Activated T-cell treated with anti-CD3 and anti-CD28 coated beads, Interleukin-2, amount 50 U/mL, for 1 hour (primary cell): ENCODE measurements at regions not wholly inside any gene's neighbourhood (a gene's known extent, or its start where the extent isn't known, plus 50 kb on each side); places are given as distances from the start of the nearest gene placed in this dataset.
"Not testable (repeated sequence)": the region's sequence is repeated elsewhere in the genome, so short reads cannot be mapped to it uniquely, and the experiment has no call there.

Experiments
- DNase-seq: peaks from one replicate; pipeline ENCODE4 v3.0.0-alpha.2; 2020

- no peak for DNase-seq
These were observed 847.2 kb upstream of the B3GALT2 start for GRCh38 chr1:194033646-194034045.

- DNase-seq: no peak
These were observed 841.6 kb upstream of the B3GALT2 start for GRCh38 chr1:194028002-194028401.

GRCh38 chr1:194026422-194026821, 840.0 kb upstream of the B3GALT2 start:
- DNase-seq: no peak

- no peak for DNase-seq
These were observed 838.2 kb upstream of the B3GALT2 start for GRCh38 chr1:194024659-194025058.

GRCh38 chr1:194014014-194014413, 827.6 kb upstream of the B3GALT2 start:
- no peak for DNase-seq

GRCh38 chr1:194013561-194013960, 827.1 kb upstream of the B3GALT2 start:
- no peak for DNase-seq

- DNase-seq: no peak
These were observed 817.7 kb upstream of the B3GALT2 start for GRCh38 chr1:194004146-194004545.

GRCh38 chr1:194001726-194002350, 815.4 kb upstream of the B3GALT2 start:
- not testable (repeated sequence) for DNase-seq

GRCh38 chr1:193988885-193989284, 802.5 kb upstream of the B3GALT2 start:
- DNase-seq: no peak

- DNase-seq: no peak
These were observed 792.8 kb upstream of the B3GALT2 start for GRCh38 chr1:193979219-193979618.

- no peak for DNase-seq
These were observed 787.9 kb upstream of the B3GALT2 start for GRCh38 chr1:193974286-193974798.

GRCh38 chr1:193973428-193973827, 787.0 kb upstream of the B3GALT2 start:
- DNase-seq: no peak

GRCh38 chr1:193971595-193971994, 785.2 kb upstream of the B3GALT2 start:
- DNase-seq: no peak

- no peak for DNase-seq
These were observed 774.1 kb upstream of the B3GALT2 start for GRCh38 chr1:193960499-193960898.

- DNase-seq: no peak
These were observed 773.6 kb upstream of the B3GALT2 start for GRCh38 chr1:193960040-193960439.

GRCh38 chr1:193957556-193958095, 771.2 kb upstream of the B3GALT2 start:
- DNase-seq: no peak

GRCh38 chr1:193952778-193953374, 766.5 kb upstream of the B3GALT2 start:
- no peak for DNase-seq

- DNase-seq: no peak
These were observed 765.6 kb upstream of the B3GALT2 start for GRCh38 chr1:193951984-193952383.

GRCh38 chr1:193944454-193944853, 758.0 kb upstream of the B3GALT2 start:
- no peak for DNase-seq

- no peak for DNase-seq
These were observed 753.8 kb upstream of the B3GALT2 start for GRCh38 chr1:193940176-193940575.

GRCh38 chr1:193939585-193939984, 753.2 kb upstream of the B3GALT2 start:
- no peak for DNase-seq

GRCh38 chr1:193937308-193937707, 750.9 kb upstream of the B3GALT2 start:
- DNase-seq: no peak

- DNase-seq: no peak
These were observed 746.6 kb upstream of the B3GALT2 start for GRCh38 chr1:193932979-193933378.

- DNase-seq: no peak
These were observed 744.9 kb upstream of the B3GALT2 start for GRCh38 chr1:193931356-193931755.
